Middle frontal gyrus (tissue), 1 donor: ENCODE measurements at regions not wholly inside any gene's neighbourhood (a gene's known extent, or its start where the extent isn't known, plus 50 kb on each side); places are given as distances from the start of the nearest gene placed in this dataset.
"Not testable (repeated sequence)": the region's sequence is repeated elsewhere in the genome, so short reads cannot be mapped to it uniquely, and the experiment has no call there.

Experiments
- DNase-seq: peaks from one replicate; pipeline ENCODE4 v3.0.0-alpha.2; 2015; ENCODE audit warnings: low spot score; ENCODE audit errors: extremely low spot score

DNA sequence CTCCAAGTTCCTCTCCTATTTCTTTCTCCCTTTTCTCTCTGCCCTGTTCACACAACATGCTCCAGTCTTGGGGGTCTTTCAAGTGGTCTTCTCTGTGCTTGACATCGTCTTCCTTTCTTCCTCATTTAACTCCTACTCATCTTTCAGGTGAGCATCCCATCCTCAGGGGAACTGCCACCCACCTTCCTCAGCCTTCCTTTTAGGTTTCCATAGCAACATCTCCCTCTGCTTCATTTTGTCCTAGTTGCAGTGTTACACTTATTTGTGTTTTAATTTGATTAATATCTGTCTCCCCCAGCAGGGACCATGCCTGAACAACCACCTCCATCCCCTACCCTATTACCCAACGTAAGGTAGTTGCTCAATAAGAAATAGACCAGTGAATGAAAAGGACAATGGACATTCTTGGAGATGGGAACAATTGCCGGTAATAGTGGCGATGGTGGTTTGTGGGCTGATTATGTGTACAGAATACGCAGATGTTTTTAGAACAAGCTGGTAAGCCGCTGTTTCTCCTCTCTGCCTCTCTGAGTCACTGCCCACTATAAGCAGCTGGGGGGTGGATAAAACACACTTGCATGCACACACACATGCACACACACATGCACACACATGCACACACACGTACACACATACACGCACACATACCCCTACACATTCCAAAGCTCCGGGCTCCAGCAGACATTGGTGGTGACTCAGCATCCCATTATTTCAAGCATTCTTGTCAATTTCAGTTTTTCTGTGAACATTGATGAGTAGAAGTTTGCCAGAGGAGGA lies 251.6 kb downstream of the GATA3 start:
- DNase-seq, result no peak

DNA sequence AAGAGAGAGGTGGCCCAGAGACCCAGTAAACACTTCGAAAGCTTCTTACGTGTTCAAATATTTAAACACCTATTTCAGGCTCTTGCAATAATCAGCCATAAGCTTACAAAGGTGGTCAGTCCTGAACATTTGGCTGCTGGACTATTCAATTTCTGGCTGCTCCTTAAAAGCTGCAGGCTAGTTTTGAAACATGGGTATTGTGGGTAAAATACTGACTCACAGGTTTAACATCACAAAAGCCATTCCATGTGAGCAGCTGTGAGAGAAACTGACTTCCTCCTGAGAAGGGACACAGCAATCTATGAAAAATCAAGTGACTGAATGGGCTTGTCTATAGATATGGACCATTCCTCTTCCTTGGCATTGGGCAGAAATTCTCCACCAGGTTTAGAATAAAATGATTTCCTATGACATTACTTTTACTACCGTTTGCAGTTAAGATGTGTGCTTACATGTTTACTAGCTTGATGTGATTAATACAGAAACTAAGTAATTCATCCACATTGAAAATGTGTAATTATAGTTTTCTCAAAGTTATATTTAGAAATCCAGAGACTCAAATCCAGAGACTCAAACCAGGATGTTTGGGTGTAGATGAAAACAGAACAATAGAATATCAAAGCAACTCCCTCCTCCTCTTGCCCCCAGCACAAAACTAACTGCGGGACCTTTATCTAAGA lies 252.3 kb downstream of the GATA3 start:
- DNase-seq, result no peak

DNA sequence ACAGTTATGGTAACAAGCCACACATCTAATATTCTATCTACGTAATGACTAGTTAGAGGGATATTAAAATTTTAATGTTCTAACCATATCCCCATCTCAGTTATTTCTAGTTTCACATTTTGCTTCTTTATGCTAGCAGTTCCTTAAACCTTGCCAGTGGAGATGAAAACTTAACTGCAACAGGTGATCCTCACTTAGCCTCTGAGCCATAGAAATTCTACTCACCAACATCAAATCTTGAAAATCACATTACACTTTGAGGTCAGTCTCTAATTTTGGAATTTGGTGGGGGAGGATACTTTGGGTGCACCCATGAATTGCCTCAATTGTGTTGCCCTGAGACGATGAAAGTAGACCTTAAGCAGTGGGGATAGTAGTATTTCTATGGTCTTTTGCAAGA lies 256.4 kb downstream of the GATA3 start:
- DNase-seq, result no peak

DNA sequence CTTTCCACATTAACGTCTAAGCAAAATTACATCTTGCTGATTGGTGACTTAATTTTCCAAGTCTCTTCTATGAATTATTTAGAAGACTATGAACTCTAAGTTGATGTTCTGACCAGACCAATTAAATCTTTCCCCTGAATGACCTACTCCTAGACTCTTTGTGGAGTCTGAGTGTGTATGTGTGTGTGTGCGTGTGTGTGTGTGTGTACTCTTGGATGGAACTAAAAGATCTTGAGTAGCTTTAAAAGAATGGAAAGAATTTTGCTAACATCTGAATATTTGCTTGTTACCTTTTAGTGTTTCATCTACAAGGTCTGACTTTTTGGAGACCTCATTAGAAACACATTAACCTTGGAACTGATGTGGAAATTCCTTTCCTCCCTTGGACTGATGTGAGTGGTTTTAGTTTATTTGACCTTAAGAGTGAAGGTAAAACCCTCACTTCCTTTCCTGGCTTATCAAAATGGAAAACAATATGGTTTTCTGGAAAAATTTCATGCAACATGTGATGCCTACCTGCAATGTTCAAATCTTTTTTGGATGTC lies 257.1 kb downstream of the GATA3 start:
- no peak for DNase-seq

DNA sequence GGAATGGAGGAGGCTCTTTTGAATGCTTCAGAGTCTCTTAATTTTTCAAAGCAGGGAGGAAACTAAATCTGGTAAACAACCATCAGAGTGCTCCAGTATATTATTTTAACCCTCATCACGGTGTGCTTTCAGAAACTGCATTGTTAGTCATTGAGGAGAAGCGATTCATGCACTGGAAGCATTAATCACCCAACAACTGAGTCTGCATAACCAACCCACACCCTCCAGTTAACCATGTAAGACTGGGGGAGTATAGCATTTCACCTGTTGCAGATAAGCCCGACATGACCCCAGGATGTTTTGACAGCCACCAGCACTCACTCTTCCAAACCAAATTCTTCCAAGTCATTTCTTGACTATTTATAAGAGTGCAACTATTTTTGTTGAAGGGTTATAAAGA lies 257.6 kb downstream of the GATA3 start:
- DNase-seq, result no peak

DNA sequence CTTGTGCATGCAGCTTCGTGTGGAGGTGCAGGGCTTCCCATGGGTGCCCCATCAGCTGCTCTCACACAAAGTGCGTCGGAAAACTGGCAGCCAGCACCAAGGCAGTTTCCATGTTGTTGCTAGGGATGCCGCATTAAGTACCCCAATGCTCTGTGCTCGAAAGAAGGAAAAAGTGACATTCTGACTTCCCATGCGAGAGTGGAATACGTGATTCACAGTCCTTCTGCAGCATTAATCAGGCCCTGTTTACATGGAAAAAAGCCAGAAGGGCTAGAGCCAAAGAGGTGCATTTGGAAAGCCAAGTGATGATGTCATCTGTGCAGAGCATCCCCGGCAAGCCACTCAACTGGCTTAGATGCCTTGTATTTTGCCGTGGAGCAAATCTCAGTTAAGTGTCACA lies 258.3 kb downstream of the GATA3 start:
- DNase-seq, result no peak

DNA sequence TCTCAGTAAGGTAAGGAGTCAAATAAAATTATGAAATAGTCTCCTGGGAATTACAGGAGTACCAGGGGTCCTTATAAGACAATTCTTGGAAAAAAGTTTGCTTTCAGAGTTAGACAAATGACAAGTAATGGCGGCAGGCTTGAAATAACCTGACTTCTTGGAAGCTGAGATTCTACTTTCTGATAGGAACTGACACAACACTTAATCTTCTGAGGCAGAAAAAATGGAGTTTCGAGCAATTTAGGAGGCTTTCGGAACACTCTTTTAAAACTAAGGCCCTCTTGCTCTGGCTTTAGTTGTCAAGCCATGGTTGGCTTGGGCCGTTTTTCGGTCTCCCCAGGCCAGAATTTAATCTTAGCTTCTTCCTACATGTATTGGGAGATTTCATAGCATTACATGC lies 260.0 kb downstream of the GATA3 start:
- no peak for DNase-seq

DNA sequence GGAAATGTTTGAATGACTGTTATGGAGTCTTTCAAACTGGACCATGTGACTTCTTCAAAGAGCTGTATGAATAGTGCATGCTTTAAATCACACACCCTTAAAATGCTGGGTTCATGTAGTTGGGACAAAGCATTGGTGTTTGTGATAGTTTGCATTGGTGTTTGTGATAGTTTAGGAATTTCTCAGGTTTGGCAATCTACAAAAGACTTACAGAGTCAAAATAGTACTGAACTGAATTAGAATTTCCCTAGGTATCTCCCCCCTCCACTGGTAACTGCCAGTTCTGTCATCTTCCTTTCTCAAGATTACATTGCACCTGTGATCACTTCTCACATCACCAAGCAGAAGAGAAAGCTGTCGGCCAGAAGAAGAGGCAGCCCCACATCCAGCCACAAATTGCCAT lies 261.1 kb downstream of the GATA3 start:
- DNase-seq, result no peak

DNA sequence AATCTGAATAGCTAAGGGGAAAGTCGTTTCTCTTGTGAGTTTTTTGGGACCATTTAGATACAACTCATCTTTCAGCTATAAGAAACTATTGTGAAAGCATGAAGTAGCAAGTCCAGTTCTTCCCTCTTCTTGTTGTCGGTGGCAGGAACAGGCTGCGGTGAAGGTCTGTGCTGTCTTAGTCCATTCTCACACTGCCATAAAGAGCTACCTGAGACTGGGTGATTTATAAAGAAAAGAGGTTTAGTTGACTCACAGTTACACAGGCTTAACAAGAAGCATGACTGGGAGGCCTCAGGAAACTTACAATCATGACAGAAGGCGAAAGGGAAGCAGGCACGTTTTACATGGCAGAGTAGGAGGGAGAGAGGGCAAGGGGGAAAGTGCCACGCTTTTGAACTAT lies 261.8 kb downstream of the GATA3 start:
- DNase-seq, result no peak

DNA sequence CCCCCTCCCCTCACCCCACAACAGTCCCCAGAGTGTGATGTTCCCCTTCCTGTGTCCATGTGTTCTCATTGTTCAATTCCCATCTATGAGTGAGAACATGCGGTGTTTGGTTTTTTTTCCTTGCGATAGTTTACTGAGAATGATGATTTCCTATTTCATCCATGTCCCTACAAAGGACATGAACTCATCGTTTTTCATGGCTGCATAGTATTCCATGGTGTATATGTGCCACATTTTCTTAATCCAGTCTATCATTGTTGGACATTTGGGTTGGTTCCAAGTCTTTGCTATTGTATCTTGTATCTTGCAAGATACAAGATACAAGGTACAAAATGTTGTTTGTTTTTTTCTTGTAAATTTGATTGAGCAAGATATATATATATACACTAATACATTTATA lies 263.9 kb downstream of the GATA3 start:
- not testable (repeated sequence) for DNase-seq

DNA sequence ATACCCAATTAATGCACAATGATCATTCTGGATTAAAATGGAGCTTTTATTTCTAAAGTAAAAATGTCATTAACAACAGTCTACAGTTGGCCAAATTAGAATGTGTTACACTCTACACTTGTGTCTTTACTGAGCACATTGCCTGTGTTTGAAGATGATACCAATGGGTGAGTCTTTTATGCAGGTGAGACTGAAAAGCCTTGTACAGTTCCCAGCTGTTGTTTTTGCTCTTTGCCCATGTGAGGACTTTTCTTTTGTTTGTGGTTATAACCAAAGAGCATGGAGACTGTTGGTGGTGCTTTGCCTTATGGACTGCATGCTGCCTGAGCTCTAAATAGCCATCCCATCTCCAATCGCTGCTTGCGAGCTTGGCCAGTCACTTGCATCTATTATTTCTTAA lies 264.5 kb downstream of the GATA3 start:
- DNase-seq, result no peak

DNA sequence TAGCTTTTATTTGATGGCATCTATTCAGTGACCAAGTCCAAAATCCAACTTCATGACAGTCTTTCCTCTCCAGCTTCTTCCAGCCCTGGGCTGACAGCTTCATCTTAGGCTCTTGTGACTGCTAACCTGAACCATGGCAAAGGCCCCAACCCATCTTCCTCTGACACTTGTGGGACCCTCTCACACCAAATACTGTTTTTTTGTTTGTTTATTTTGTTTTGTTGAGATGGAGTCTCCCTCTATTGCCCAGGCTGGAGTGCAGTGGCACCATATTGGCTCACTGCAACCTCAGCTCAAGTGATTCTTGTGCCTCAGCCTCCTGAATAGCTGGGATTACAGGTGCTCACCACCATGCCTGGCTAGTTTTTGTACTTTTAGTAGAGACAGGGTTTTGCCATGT lies 265.2 kb downstream of the GATA3 start:
- no peak for DNase-seq

DNA sequence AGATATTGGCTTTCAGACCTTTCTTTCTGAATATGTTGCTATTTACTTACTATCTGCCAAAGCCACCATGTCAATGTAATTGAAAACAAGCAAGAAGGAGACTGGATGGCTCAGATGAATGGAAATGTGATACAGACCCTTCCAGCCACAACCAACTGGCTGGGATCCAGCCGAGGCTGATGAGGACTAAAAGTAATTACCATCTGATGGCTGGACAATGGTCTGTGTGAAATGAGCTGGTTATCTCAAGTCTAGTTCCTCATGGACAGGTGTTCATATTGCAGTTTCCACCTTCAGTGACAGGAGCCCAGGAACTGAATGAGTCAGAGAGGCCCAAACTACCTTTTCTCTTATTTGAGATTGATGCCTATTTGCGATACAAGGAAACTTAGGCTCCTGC lies 267.5 kb downstream of the GATA3 start:
- no peak for DNase-seq

DNA sequence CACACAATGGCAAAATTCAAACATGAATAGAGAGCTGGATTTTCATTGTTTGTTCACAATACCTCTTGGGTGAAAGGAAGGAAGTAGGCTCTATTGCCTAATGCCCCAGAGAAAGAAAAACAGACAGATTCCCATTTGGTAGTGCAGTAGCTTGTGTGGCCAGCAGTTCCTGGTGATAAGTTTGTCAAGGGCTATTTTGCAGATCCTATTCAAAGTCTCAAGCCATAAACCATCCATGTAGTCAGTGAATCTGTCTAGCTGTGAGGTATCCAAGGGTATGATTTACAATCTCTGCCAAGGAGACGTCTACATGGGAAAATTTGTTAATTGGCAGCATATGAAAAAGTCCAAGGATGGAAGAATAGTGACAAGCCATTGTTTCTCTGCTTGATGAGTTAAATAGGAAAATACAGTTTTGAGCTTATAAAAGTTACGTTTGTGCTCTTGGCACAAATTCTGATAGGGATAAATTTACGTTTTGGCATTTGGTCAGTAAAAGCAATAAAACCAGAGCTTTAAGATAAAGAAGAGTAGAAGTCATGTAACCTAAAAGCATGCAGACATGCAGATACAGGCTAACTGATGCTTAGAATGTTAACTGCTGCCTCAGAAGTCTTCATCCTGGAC lies 269.1 kb downstream of the GATA3 start:
- no peak for DNase-seq

DNA sequence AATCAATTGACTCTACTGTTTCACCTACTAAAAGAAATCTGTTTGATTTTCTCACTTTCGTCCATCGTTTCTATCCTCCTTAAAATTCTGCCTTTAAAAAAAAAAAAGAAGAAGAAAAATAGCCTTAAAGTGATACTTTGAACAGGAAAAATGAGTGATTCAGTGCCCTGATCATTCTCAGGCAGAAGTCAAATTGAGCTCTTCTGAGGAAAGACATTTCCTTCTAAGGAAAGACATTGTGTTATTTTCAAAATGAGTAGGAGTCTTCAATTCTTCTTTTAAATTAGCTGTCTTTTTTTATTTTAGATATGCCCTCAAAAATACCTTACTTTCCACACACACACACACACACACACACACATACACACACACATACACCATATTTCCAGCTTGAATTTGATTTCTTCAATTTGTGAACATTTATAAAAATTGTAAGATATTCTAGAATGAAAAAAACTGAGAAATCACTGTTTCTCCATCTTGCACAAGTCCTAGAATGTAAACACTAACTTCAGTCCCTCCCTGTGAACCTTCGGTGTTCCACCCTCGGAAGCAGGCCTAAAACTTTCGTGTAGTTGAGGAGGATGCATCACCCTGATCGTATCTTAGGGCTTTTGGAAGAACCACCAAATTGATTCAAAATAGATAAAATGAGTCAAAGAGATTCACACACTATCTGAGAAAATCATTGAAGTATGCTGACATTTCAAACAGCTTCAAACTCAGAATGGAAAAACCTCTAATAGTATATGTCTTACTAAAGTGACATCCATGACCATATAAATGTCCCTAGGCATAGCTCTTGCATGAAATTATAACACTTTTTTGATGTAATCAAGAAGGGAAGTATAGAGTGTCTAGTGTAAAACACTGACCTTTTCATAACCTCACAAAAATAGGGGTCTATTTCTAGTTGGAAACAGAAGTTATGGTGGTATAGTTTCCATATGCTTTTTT lies 270.8 kb downstream of the GATA3 start:
- DNase-seq, result no peak

DNA sequence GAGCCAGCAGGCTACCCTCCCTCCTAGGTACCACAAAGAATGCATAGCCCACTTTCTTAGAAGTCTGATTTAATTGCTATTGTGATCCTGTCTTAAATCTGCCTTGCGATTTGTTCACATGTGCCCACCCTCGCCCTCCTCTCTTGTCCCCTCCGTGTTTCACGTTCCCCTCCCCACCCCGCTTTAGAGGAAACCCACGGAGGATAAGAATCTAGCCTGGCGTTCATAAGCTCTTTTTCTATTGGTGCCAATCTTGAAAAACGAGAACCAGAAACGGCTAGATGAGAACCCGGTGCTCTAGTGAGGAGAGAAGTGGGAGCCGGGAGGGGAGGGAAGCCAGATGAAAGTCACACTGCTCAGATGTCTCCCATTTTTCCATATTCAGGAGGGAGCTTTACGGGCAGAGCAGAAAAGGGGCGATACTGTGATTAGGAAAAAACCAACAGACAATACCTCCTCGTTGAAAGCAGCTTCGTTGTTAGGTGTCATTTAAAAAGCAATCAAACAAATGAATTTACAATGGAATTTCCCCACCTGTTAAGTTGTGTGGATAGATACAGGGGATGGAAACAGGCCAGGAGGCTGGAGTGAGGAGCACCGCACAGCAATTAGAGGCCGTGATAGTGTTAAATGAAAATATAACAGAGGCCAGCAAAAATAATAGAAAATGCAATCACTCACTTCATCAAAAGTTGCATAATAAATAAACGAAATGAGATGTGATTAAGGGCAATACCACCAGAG lies 272.1 kb downstream of the GATA3 start:
- DNase-seq, result no peak

DNA sequence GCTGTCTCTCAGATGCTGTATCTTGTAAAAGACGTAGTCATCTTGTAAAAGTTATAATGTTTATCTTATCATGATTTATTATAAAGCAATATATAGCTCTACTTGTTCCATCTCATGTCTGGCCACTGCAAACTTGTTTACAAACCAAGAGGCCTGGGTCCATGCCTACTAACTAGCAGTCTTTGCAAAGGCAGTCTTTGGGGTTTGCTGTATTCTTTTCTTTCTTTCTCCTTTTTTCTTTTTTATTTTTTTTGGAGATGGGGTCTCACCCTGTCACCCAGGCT lies 272.6 kb downstream of the GATA3 start:
- no peak for DNase-seq

DNA sequence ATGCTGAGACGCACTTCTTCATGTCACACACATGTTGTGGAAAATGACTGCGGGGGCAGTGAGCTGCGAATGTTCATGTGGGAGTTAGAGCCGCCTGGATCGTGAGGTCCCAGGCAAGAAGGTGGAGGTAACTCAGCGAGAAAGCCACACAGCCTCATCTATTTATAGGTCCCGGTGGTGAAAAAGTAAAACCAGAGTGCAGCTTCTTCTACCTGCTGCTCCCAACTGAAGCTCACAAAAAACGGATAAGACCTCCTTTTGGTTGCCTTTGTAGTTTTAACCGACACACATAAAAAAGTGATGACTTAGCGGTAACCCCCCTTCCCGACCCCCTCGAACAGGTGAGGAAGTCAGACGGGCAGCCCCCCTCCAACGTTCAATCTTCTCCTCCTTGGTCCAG lies 276.9 kb downstream of the GATA3 start:
- DNase-seq, result no peak

DNA sequence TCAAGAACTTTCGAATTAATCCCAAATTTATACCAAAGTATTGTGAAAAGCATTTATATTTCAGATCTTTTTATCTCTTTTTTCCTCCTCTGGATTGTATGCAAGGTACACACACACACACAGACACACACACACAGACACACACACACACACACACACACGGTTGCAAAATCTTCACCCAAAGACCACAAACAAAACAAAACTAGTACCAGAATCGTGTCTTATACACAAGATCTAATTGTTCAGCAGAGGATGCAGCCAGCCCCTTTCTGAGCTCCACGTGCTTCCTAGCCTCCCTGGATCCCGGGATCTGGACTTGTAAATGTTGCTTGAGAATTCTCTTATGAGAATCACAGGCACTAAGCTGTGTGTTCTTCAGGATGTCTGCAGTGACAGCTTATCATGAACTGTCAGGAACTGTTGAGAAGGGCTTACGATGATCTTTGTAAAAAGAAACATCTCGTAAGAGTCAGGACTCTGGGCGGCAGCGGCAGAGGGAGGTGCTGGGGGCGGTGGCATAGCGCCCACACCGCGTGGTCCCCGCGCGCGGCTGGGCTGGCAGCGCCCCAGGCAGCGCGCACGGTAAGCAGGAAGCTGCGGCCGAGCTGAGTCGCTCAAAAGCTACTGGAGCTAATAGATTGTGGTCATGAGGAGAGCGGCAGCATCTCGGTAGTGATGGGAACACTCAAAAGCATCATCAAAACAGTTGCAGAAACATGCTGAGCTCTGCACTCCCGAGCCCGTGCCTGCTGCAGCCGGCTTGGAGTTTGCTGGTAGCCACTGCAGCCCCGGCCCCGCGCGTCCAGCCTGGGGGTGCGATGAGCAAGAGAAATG lies 277.6 kb downstream of the GATA3 start:
- peak; percentile 7 for DNase-seq

DNA sequence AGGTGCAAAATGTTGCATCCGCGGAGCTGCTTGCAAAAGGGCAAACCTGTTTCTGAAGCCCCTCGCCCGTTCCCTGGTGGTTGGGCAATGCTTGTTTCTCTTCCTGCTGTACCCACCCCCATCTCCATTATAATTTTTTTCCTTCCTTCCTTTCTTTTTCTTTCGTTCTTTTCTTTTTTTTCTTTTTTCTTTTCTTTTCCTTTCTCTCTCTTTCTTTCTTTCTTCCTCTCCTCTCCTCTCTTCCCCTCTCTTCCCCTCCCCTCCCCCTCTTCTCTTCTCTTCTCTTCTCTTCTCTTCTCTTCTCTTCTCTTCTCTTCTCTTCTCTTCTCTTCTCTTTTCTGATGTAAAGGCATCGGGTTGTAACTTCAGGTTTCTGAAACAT lies 278.2 kb downstream of the GATA3 start:
- no peak for DNase-seq
